ENCODE measurements at regions not wholly inside any gene's neighbourhood (a gene's known extent, or its start where the extent isn't known, plus 50 kb on each side); places are given as distances from the start of the nearest gene placed in this dataset.

GRCh38 chr1:81398041-81398440 lies 402.7 kb upstream of the ADGRL2 start:
- Histone ChIP-seq H3K27me3 (replicated peaks in 1 of 4; ENCODE audit: control insufficient read depth in 3 of 4, extremely low read depth in 1 of 4, insufficient read depth in 3 of 4, low read length in 3 of 4) (no peaks in the 10 kb centered on the region), H3K9me3 (ENCODE audit: insufficient read depth in 2 of 2, low read depth in 1 of 2, low read length in 1 of 2) (no peaks in the 10 kb centered on the region), H3K79me2 (ENCODE audit: control insufficient read depth in 1 of 2, insufficient read depth in 2 of 2, low read length in 2 of 2) (no peaks in the 10 kb centered on the region), H3K56ac (replicated peaks; ENCODE audit: insufficient read length, low read depth, low read length) (no peak overlapping the region), H3K23ac (ENCODE audit: insufficient read length) (no peak overlapping the region), H2BK120ac (replicated peaks; ENCODE audit: low read depth, low read length) (no peak overlapping the region), H3K36me3 (ENCODE audit: control insufficient read depth in 2 of 4, insufficient read depth in 4 of 4, low read length in 3 of 4) (no peaks in the 10 kb centered on the region), H2BK12ac (ENCODE audit: low read depth, low read length) (no peak overlapping the region), H3K23me2 (ENCODE audit: low read depth, low read length) (no peaks in the 10 kb centered on the region), H3K27ac (ENCODE audit: low read depth, low read length) (no peak overlapping the region), H3K4me1 (replicated peaks in 1 of 4; ENCODE audit: control insufficient read depth in 3 of 4, insufficient read depth in 4 of 4, low read length in 3 of 4) (no peaks in the 10 kb centered on the region), H3K18ac (ENCODE audit: extremely low read depth, low read length) (no peak overlapping the region), H4K8ac (ENCODE audit: extremely low read depth, insufficient read depth, low read length) (no peak overlapping the region), H2BK15ac (ENCODE audit: low read length) (no peak overlapping the region), H2AK5ac (ENCODE audit: low read depth, low read length) (no peak overlapping the region), H4K20me1 (replicated peaks in 1 of 2; ENCODE audit: control insufficient read depth in 1 of 2, insufficient read depth in 2 of 2, low read length in 2 of 2) (no peaks in the 10 kb centered on the region), H2BK5ac (ENCODE audit: low read depth, low read length) (no peak overlapping the region), H3K79me1 (ENCODE audit: low read depth, low read length) (no peaks in the 10 kb centered on the region), H3K4me2 (ENCODE audit: insufficient read depth in 1 of 2, low read depth in 2 of 2, low read length in 2 of 2) (no peak overlapping the region), H4K91ac (replicated peaks; ENCODE audit: insufficient read length, low read length) (no peak overlapping the region), H3K9ac (replicated peaks in 1 of 4; ENCODE audit: extremely low read depth in 1 of 4, low read depth in 3 of 4, low read length in 3 of 4) (no peak overlapping the region), H4K5ac (ENCODE audit: insufficient read length, low read depth, low read length) (no peak overlapping the region), H3K4me3 (ENCODE audit: extremely low read depth in 1 of 4, insufficient read depth in 2 of 4, low read depth in 3 of 4, low read length in 4 of 4) (no peak overlapping the region), H3K14ac (ENCODE audit: insufficient read length) (no peak overlapping the region), H2BK20ac (ENCODE audit: low read length) (no peak overlapping the region), H3K4ac (replicated peaks; ENCODE audit: insufficient read length, low read depth, low read length) (no peak overlapping the region), H2AFZ (ENCODE audit: low read length) (no peak overlapping the region)
- ChIA-PET POLR2A (ENCODE audit: partially characterized antibody) (no interaction called here), CTCF (ENCODE audit: partially characterized antibody) (interaction anchor here (0.7 to 0.9 kb wide), 2 partner anchors 136 to 216 kb away, joined by 3 read pairs; no protein-coding TSS in a partner anchor)
- 0 out of 2 replicates have a peak, but pooled peaks have one; percentile 59 for TF ChIP-seq BACH1 (IDR thresholded peaks at IDR 0.05; ENCODE audit: low read length)
- no peak for TF ChIP-seq TAF7 (optimal IDR thresholded peaks at IDR 0.05; ENCODE audit: borderline replicate concordance, low read depth, low read length)
- no peak for TF ChIP-seq ASH2L (IDR thresholded peaks at IDR 0.05; ENCODE audit: low read length)
- no peak for TF ChIP-seq CEBPB (IDR thresholded peaks at IDR 0.05; ENCODE audit: low read depth, low read length)
- no peak for DNase-seq (ENCODE audit: low read depth in 1 of 2, low spot score in 2 of 2)
- FAIRE-seq: no peak

Data from H1 (cell line).